H1 (cell line): ENCODE measurements at regions not wholly inside any gene's neighbourhood (a gene's known extent, or its start where the extent isn't known, plus 50 kb on each side); places are given as distances from the start of the nearest gene placed in this dataset.

Source experiments
- CTCF ChIA-PET: fragments of 300-600 bp; sonication (Branson Sonifier 250); formaldehyde crosslinking; loops from one replicate; lab custom pipeline; 2021; ENCODE audit not compliant: partially characterized antibody; lab: Charles Lee
- POLR2A ChIA-PET: fragments of 300-600 bp; sonication (Branson Sonifier 250); formaldehyde crosslinking; loops from one replicate; lab custom pipeline; 2021; ENCODE audit warnings: inconsistent platforms; ENCODE audit not compliant: partially characterized antibody; lab: Charles Lee
- DNase-seq, 2 experiments: peaks; one replicate each; pipeline versions ENCODE4 v3.0.0 to v3.0.0-alpha.2; 2010 to 2022; ENCODE audit warnings: low spot score in 2 of 2, low read depth in 1 of 2, mixed read lengths in 1 of 2
- FAIRE-seq: peaks from 2 replicates; lab custom pipeline; 2011; peaks lifted over from hg19 to GRCh38; lab: Jason Lieb, UNC
- H2AFZ ChIP-seq: 2 replicates; pipeline ENCODE4 v1.8.1; 2012; ENCODE audit warnings: low read length, inconsistent platforms
- H2AK5ac ChIP-seq: 2 replicates; pipeline ENCODE4 v1.6.1; 2013; ENCODE audit warnings: low read depth, low read length
- H2BK120ac ChIP-seq: replicated peaks from 2 replicates; pipeline ENCODE3; 2013; ENCODE audit warnings: low read depth, low read length, inconsistent platforms
- H2BK12ac ChIP-seq: 2 replicates; pipeline ENCODE4 v1.6.1; 2013; ENCODE audit warnings: low read depth, low read length
- H2BK15ac ChIP-seq: 2 replicates; pipeline ENCODE4 v1.6.1; 2013; ENCODE audit warnings: low read length
- H2BK20ac ChIP-seq: 2 replicates; pipeline ENCODE4 v1.6.1; 2013; ENCODE audit warnings: low read length
- H2BK5ac ChIP-seq: 2 replicates; pipeline ENCODE4 v1.6.1; 2013; ENCODE audit warnings: low read depth, low read length
- H3K14ac ChIP-seq: 2 replicates; pipeline ENCODE4 v1.6.1; 2013; ENCODE audit warnings: inconsistent platforms; ENCODE audit not compliant: insufficient read length
- H3K18ac ChIP-seq: 2 replicates; pipeline ENCODE4 v1.6.1; 2013; ENCODE audit warnings: low read length; ENCODE audit errors: extremely low read depth
- H3K23ac ChIP-seq: 2 replicates; pipeline ENCODE4 v1.6.1; 2013; ENCODE audit warnings: inconsistent platforms; ENCODE audit not compliant: insufficient read length
- H3K23me2 ChIP-seq: 2 replicates; pipeline ENCODE4 v1.6.1; 2013; ENCODE audit warnings: low read depth, low read length
- H3K27ac ChIP-seq: 2 replicates; pipeline ENCODE4 v1.6.1; 2011; ENCODE audit warnings: low read depth, low read length, inconsistent platforms
- H3K27me3 ChIP-seq, 4 experiments: replicated peaks in 1 of 4; 1 replicate in 1 of 4; 2 replicates in 3 of 4; pipeline versions ENCODE4 v1.6.1 to v1.8.1; 2011 to 2013; ENCODE audit warnings: low read length in 3 of 4, mild to moderate bottlenecking in 3 of 4, inconsistent platforms in 2 of 4, mixed read lengths in 2 of 4, moderate library complexity in 1 of 4; ENCODE audit not compliant: control insufficient read depth in 3 of 4, insufficient read depth in 3 of 4; ENCODE audit errors: extremely low read depth in 1 of 4
- H3K36me3 ChIP-seq, 4 experiments: 2 replicates each; pipeline versions ENCODE4 v1.6.1 to v1.8.1; 2011 to 2013; ENCODE audit warnings: mild to moderate bottlenecking in 4 of 4, low read length in 3 of 4, moderate library complexity in 2 of 4, control low read depth in 1 of 4, inconsistent platforms in 1 of 4; ENCODE audit not compliant: insufficient read depth in 4 of 4, control insufficient read depth in 2 of 4
- H3K4ac ChIP-seq: replicated peaks from 2 replicates; pipeline ENCODE3; 2013; ENCODE audit warnings: low read length, low read depth, mixed read lengths, inconsistent platforms; ENCODE audit not compliant: insufficient read length
- H3K4me1 ChIP-seq, 4 experiments: replicated peaks in 1 of 4; 1 replicate in 1 of 4; 2 replicates in 3 of 4; pipeline versions ENCODE4 v1.6.1 to v1.8.1; 2011 to 2013; ENCODE audit warnings: low read length in 3 of 4, inconsistent platforms in 2 of 4, mixed read lengths in 1 of 4; ENCODE audit not compliant: insufficient read depth in 4 of 4, control insufficient read depth in 3 of 4
- H3K4me2 ChIP-seq, 2 experiments: 2 replicates each; pipeline versions ENCODE4 v1.6.1 to v1.8.1; 2011 to 2013; ENCODE audit warnings: low read depth in 2 of 2, low read length in 2 of 2, control low read depth in 1 of 2, inconsistent platforms in 1 of 2, mild to moderate bottlenecking in 1 of 2; ENCODE audit not compliant: insufficient read depth in 1 of 2
- H3K4me3 ChIP-seq, 4 experiments: fragments of 200-600, 300-600 bp in 1 of 4; sonication (generic), shearing (Covaris generic), sonication (Bioruptor Twin) in 1 of 4; 2 replicates each; pipeline versions ENCODE4 v1.5.1 to v1.8.1; 2011 to 2016; ENCODE audit warnings: low read length in 4 of 4, low read depth in 3 of 4, control low read depth in 2 of 4, inconsistent platforms in 2 of 4, mild to moderate bottlenecking in 2 of 4, mixed read lengths in 1 of 4, moderate library complexity in 1 of 4; ENCODE audit not compliant: insufficient read depth in 2 of 4; ENCODE audit errors: extremely low read depth in 1 of 4
- H3K56ac ChIP-seq: replicated peaks from 2 replicates; pipeline ENCODE3; 2013; ENCODE audit warnings: low read depth, mild to moderate bottlenecking, mixed read lengths, low read length, inconsistent platforms; ENCODE audit not compliant: insufficient read length
- H3K79me1 ChIP-seq: 2 replicates; pipeline ENCODE4 v1.6.1; 2013; ENCODE audit warnings: low read depth, low read length, control low read depth
- H3K79me2 ChIP-seq, 2 experiments: 2 replicates each; pipeline versions ENCODE4 v1.6.1 to v1.8.1; 2012 to 2013; ENCODE audit warnings: low read length in 2 of 2, mild to moderate bottlenecking in 2 of 2, inconsistent platforms in 1 of 2; ENCODE audit not compliant: insufficient read depth in 2 of 2, control insufficient read depth in 1 of 2
- H3K9ac ChIP-seq, 4 experiments: replicated peaks in 1 of 4; 1 replicate in 1 of 4; 2 replicates in 3 of 4; pipeline versions ENCODE4 v1.6.1 to v1.8.1; 2011 to 2013; ENCODE audit warnings: low read depth in 3 of 4, low read length in 3 of 4, control low read depth in 2 of 4, mild to moderate bottlenecking in 2 of 4, moderate library complexity in 2 of 4, inconsistent platforms in 1 of 4; ENCODE audit errors: extremely low read depth in 1 of 4
- H3K9me3 ChIP-seq, 2 experiments: 2 replicates each; pipeline versions ENCODE4 v1.6.1 to v1.8.1; 2012 to 2013; ENCODE audit warnings: mild to moderate bottlenecking in 2 of 2, moderate library complexity in 2 of 2, control low read depth in 1 of 2, inconsistent platforms in 1 of 2, low read depth in 1 of 2, low read length in 1 of 2, mixed read lengths in 1 of 2; ENCODE audit not compliant: insufficient read depth in 2 of 2
- H4K20me1 ChIP-seq, 2 experiments: replicated peaks in 1 of 2; 2 replicates each; pipeline versions ENCODE3 to v1.8.1; 2011 to 2013; ENCODE audit warnings: inconsistent platforms in 2 of 2, low read length in 2 of 2, mild to moderate bottlenecking in 1 of 2; ENCODE audit not compliant: insufficient read depth in 2 of 2, control insufficient read depth in 1 of 2
- H4K5ac ChIP-seq: 2 replicates; pipeline ENCODE4 v1.6.1; 2013; ENCODE audit warnings: low read length, low read depth, mixed read lengths, inconsistent platforms; ENCODE audit not compliant: insufficient read length
- H4K8ac ChIP-seq: 2 replicates; pipeline ENCODE4 v1.8.0; 2013; ENCODE audit warnings: mild to moderate bottlenecking, moderate library complexity, low read length, inconsistent platforms; ENCODE audit not compliant: insufficient read depth; ENCODE audit errors: extremely low read depth
- H4K91ac ChIP-seq: replicated peaks from 2 replicates; pipeline ENCODE3; 2013; ENCODE audit warnings: low read length, mixed read lengths, inconsistent platforms; ENCODE audit not compliant: insufficient read length
- E2F6 ChIP-seq: IDR thresholded peaks from 2 replicates; pipeline ENCODE4 v1.6.1; 2012; ENCODE audit warnings: inconsistent platforms
- GABPA ChIP-seq: IDR thresholded peaks from 2 replicates; pipeline ENCODE4 v1.6.1; 2011; ENCODE audit warnings: mild to moderate bottlenecking, low read length, moderate library complexity, borderline replicate concordance; ENCODE audit not compliant: insufficient read depth
- RBBP5 ChIP-seq: IDR thresholded peaks from 2 replicates; pipeline ENCODE4 v1.7.1; 2012; ENCODE audit warnings: low read depth, mild to moderate bottlenecking, inconsistent platforms, low read length, moderate library complexity, borderline replicate concordance
- SP4 ChIP-seq: IDR thresholded peaks from 2 replicates; pipeline ENCODE4 v1.6.1; 2012; ENCODE audit warnings: low read length, inconsistent platforms
- WGBS, 2 experiments: shearing (Covaris generic) in 1 of 2; methylation state at CpG; one replicate each; pipeline versions ENCODE4 v1.1.6 to v1.1.7; 2013 to 2015; ENCODE audit warnings: low lambda C conversion rate in 2 of 2, mixed read lengths in 2 of 2, inconsistent platforms in 1 of 2, low coverage in 1 of 2, missing lambda C conversion rate in 1 of 2; ENCODE audit not compliant: insufficient replicate concordance in 2 of 2, insufficient coverage in 1 of 2, insufficient read length in 1 of 2; ENCODE audit errors: extremely low coverage in 1 of 2, missing lambda C conversion rate in 1 of 2; 5-methylcytosine and 5-hydroxymethylcytosine counted together

DNA sequence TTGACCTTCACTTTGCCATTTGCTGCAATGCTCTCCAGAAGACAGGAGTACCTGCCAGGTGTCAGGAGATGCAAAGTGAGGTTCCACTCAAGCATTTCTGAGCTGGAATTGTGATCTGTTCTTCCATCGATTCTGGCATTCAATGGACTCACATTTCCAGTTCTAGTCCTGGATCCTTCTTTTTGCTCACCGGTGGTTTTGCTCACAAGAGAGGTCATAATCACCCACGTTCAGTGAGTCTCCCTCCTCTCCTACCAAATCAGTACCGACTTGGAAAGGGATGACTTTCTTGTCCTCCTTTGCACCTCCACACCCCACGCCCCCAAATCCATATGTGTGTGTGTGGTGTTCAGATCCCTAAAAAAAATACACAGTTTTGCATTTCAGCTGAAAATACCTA, 206.7 kb upstream of the IGF1R start:
- Histone ChIP-seq H2BK120ac (no peak overlapping the region), H4K5ac (no peak overlapping the region), H3K4me3 (no peak overlapping the region), H3K79me1 (no peaks in the 10 kb centered on the region), H3K36me3 (no peaks in the 10 kb centered on the region), H3K23me2 (peaks cover 7% of the 10 kb centered on the region; the same call in 1 of the 2 replicates), H2BK12ac (no peak overlapping the region), H3K79me2 (no peaks in the 10 kb centered on the region), H2AK5ac (no peak overlapping the region), H3K23ac (no peak overlapping the region), H3K27me3 (no peaks in the 10 kb centered on the region; a peak in 1 of 7 replicates), H4K91ac (no peak overlapping the region), H2BK15ac (no peak overlapping the region), H2AFZ (no peak overlapping the region), H3K27ac (no peak overlapping the region), H3K4me1 (no peaks in the 10 kb centered on the region), H2BK5ac (no peak overlapping the region), H3K9me3 (peaks cover 3 to 7% of the 10 kb centered on the region in 2 experiments; a peak in 1 of 4 replicates), H4K8ac (no peak overlapping the region), H3K4me2 (no peak overlapping the region), H4K20me1 (peaks cover 0 to 2% of the 10 kb centered on the region in 2 experiments), H3K4ac (no peak overlapping the region), H2BK20ac (no peak overlapping the region), H3K18ac (no peak overlapping the region), H3K56ac (no peak overlapping the region), H3K9ac (no peak overlapping the region), H3K14ac (no peak overlapping the region)
- POLR2A ChIA-PET: no interaction called here
- CTCF ChIA-PET: interaction anchor here (0.6 to 7.1 kb wide), 26 partner anchors 9 to 771 kb away, joined by 3 to 66 read pairs (median 4); no protein-coding TSS in a partner anchor
- no peak for FAIRE-seq
- 80% methylated on average over 5 of the region's 5 CpGs; no CpG with 5 or more reads in 1 of the 2 experiments for WGBS, 2 experiments
- DNase-seq: no peak
- TF ChIP-seq E2F6 (no peak), RBBP5 (no peak), SP4 (no peak), GABPA (no peak)
